ENCODE measurements at regions not wholly inside any gene's neighbourhood (a gene's known extent, or its start where the extent isn't known, plus 50 kb on each side); places are given as distances from the start of the nearest gene placed in this dataset.

- no peak for DNase-seq
- no peak overlapping the region for H3K27ac ChIP-seq (ENCODE audit: low read depth in 1 of 2, low read length in 2 of 2)
- no peaks in the 10 kb centered on the region for H3K4me1 ChIP-seq (ENCODE audit: control insufficient read depth in 1 of 2, insufficient read depth in 2 of 2, low read length in 2 of 2)
- no peak overlapping the region for H2AFZ ChIP-seq (ENCODE audit: insufficient read depth, low read depth, low read length, poor library complexity, severe bottlenecking)
- TF ChIP-seq CTCF (IDR thresholded peaks at IDR 0.05), result no peak
- H3K27me3 ChIP-seq (ENCODE audit: control insufficient read depth in 2 of 2, insufficient read depth in 2 of 2, low read length in 2 of 2), result no peaks in the 10 kb centered on the region
- H3K79me2 ChIP-seq (ENCODE audit: insufficient read depth, low read length), result no peaks in the 10 kb centered on the region
- H3K36me3 ChIP-seq (replicated peaks in 1 of 2; ENCODE audit: control insufficient read depth in 1 of 2, insufficient read depth in 2 of 2, low read length in 2 of 2), result no peaks in the 10 kb centered on the region
- H3K9me3 ChIP-seq (replicated peaks in 1 of 2; ENCODE audit: control insufficient read depth in 1 of 2, insufficient read depth in 1 of 2, low read length in 2 of 2), result no peaks in the 10 kb centered on the region
- no peaks in the 10 kb centered on the region for H4K20me1 ChIP-seq (ENCODE audit: insufficient read depth, low read length)
- no peak overlapping the region for H3K4me3 ChIP-seq (replicated peaks in 1 of 3; ENCODE audit: low read depth in 2 of 3, low read length in 3 of 3)
- Mint-ChIP-seq H3K4me1 (no peaks in the 10 kb centered on the region), H3K4me3 (no peak overlapping the region), H3K36me3 (no peaks in the 10 kb centered on the region), H3K27me3 (ENCODE audit: low read depth in 3 of 3) (peaks cover 0 to 2% (median under 1%) of the 10 kb centered on the region in 3 donors), H3K9me3 (peaks cover 0 to 11% (median 4%) of the 10 kb centered on the region in 7 donors), H3K27ac (no peak overlapping the region)
- H3K4me2 ChIP-seq (replicated peaks; ENCODE audit: extremely low read depth, low read length, poor library complexity, severe bottlenecking), result no peak overlapping the region
- 83% methylated on average over 1 of the region's 1 CpG for WGBS (ENCODE audit: insufficient coverage)
- intact Hi-C loops (cut with micrococcal nuclease), result no loop called here
- H3K9ac ChIP-seq (ENCODE audit: insufficient read depth, low read length, poor library complexity, severe bottlenecking), result no peak overlapping the region
These were observed 126.1 kb downstream of the OSR1 start for GRCh38 chr2:19232312-19232711.

- intact Hi-C loops (cut with micrococcal nuclease), result no loop called here
- no peak overlapping the region for H3K27ac ChIP-seq (ENCODE audit: low read depth in 1 of 2, low read length in 2 of 2)
These were observed 126.8 kb downstream of the OSR1 start for GRCh38 chr2:19231625-19232024.

More at GRCh38 chr2:19231625-19232024, 126.8 kb downstream of the OSR1 start:
- H3K36me3 ChIP-seq (replicated peaks in 1 of 2; ENCODE audit: control insufficient read depth in 1 of 2, insufficient read depth in 2 of 2, low read length in 2 of 2), result no peaks in the 10 kb centered on the region
- no peak overlapping the region for H2AFZ ChIP-seq (ENCODE audit: insufficient read depth, low read depth, low read length, poor library complexity, severe bottlenecking)
- no peak for TF ChIP-seq CTCF (IDR thresholded peaks at IDR 0.05)
- no peak overlapping the region for H3K4me2 ChIP-seq (replicated peaks; ENCODE audit: extremely low read depth, low read length, poor library complexity, severe bottlenecking)
- no peak for DNase-seq
- Mint-ChIP-seq H3K9me3 (peaks cover 0 to 11% (median 2%) of the 10 kb centered on the region in 7 donors), H3K27ac (no peak overlapping the region), H3K27me3 (ENCODE audit: low read depth in 3 of 3) (peaks cover 0 to 2% (median 0%) of the 10 kb centered on the region in 3 donors), H3K4me3 (no peak overlapping the region), H3K4me1 (no peaks in the 10 kb centered on the region), H3K36me3 (no peaks in the 10 kb centered on the region)
- no peaks in the 10 kb centered on the region for H3K79me2 ChIP-seq (ENCODE audit: insufficient read depth, low read length)
- no peak overlapping the region for H3K9ac ChIP-seq (ENCODE audit: insufficient read depth, low read length, poor library complexity, severe bottlenecking)
- WGBS (ENCODE audit: insufficient coverage), result 100% methylated on average over 2 of the region's 2 CpGs
- no peak overlapping the region for H3K4me3 ChIP-seq (replicated peaks in 1 of 3; ENCODE audit: low read depth in 2 of 3, low read length in 3 of 3)
- H3K4me1 ChIP-seq (ENCODE audit: control insufficient read depth in 1 of 2, insufficient read depth in 2 of 2, low read length in 2 of 2), result no peaks in the 10 kb centered on the region
- H3K9me3 ChIP-seq (replicated peaks in 1 of 2; ENCODE audit: control insufficient read depth in 1 of 2, insufficient read depth in 1 of 2, low read length in 2 of 2), result no peaks in the 10 kb centered on the region
- H3K27me3 ChIP-seq (ENCODE audit: control insufficient read depth in 2 of 2, insufficient read depth in 2 of 2, low read length in 2 of 2), result no peaks in the 10 kb centered on the region
- no peaks in the 10 kb centered on the region for H4K20me1 ChIP-seq (ENCODE audit: insufficient read depth, low read length)

Data from CD14-positive monocyte (primary cell).